ENCODE measurements at regions not wholly inside any gene's neighbourhood (a gene's known extent, or its start where the extent isn't known, plus 50 kb on each side); places are given as distances from the start of the nearest gene placed in this dataset.

GRCh38 chr3:124113485-124113884, 121.6 kb upstream of the ROPN1 start:
- no peak overlapping the region for H3K4me3 ChIP-seq (replicated peaks; ENCODE audit: insufficient read depth, low read length)
- peaks cover 2% of the 10 kb centered on the region for H3K27me3 ChIP-seq (ENCODE audit: insufficient read depth, poor library complexity, severe bottlenecking)
- DNase-seq (ENCODE audit: low read depth in 1 of 2, low spot score in 1 of 2), result no peak
- TF ChIP-seq CTCF (IDR thresholded peaks at IDR 0.05; ENCODE audit: insufficient read depth, low read length), result no peak
- no peak for TF ChIP-seq SPI1 (IDR thresholded peaks at IDR 0.05; ENCODE audit: borderline replicate concordance, low read depth)
- no peak for TF ChIP-seq GABPA (IDR thresholded peaks at IDR 0.05; ENCODE audit: low read depth)
- TF ChIP-seq POLR2AphosphoS5 (IDR thresholded peaks at IDR 0.05; ENCODE audit: low read depth), result no peak
- TF ChIP-seq REST (IDR thresholded peaks at IDR 0.05; ENCODE audit: insufficient replicate concordance, low read depth), result no peak
- H3K27ac ChIP-seq (replicated peaks), result no peak overlapping the region

- DNase-seq (ENCODE audit: low read depth in 1 of 2, low spot score in 1 of 2), result no peak
- H3K4me3 ChIP-seq (replicated peaks; ENCODE audit: insufficient read depth, low read length), result no peak overlapping the region
- no peak overlapping the region for H3K27ac ChIP-seq (replicated peaks)
Observed at GRCh38 chr3:124115279-124115678, 123.4 kb upstream of the ROPN1 start.

GRCh38 chr3:124115956-124116355, 124.0 kb upstream of the ROPN1 start:
- Histone ChIP-seq H3K27me3 (ENCODE audit: insufficient read depth, poor library complexity, severe bottlenecking) (peaks cover 2% of the 10 kb centered on the region), H3K4me3 (replicated peaks; ENCODE audit: insufficient read depth, low read length) (no peak overlapping the region), H3K27ac (replicated peaks) (no peak overlapping the region)
- TF ChIP-seq REST (IDR thresholded peaks at IDR 0.05; ENCODE audit: insufficient replicate concordance, low read depth), result no peak
- no peak for TF ChIP-seq POLR2AphosphoS5 (IDR thresholded peaks at IDR 0.05; ENCODE audit: low read depth)
- TF ChIP-seq GABPA (IDR thresholded peaks at IDR 0.05; ENCODE audit: low read depth), result no peak
- TF ChIP-seq CTCF (IDR thresholded peaks at IDR 0.05; ENCODE audit: insufficient read depth, low read length), result no peak
- no peak for TF ChIP-seq SPI1 (IDR thresholded peaks at IDR 0.05; ENCODE audit: borderline replicate concordance, low read depth)
- no peak for DNase-seq (ENCODE audit: low read depth in 1 of 2, low spot score in 1 of 2)

More at GRCh38 chr3:124115279-124115678, 123.4 kb upstream of the ROPN1 start:
- TF ChIP-seq REST (IDR thresholded peaks at IDR 0.05; ENCODE audit: insufficient replicate concordance, low read depth), result no peak
- no peak for TF ChIP-seq POLR2AphosphoS5 (IDR thresholded peaks at IDR 0.05; ENCODE audit: low read depth)
- TF ChIP-seq SPI1 (IDR thresholded peaks at IDR 0.05; ENCODE audit: borderline replicate concordance, low read depth), result no peak
- TF ChIP-seq CTCF (IDR thresholded peaks at IDR 0.05; ENCODE audit: insufficient read depth, low read length), result no peak
- TF ChIP-seq GABPA (IDR thresholded peaks at IDR 0.05; ENCODE audit: low read depth), result no peak
- H3K27me3 ChIP-seq (ENCODE audit: insufficient read depth, poor library complexity, severe bottlenecking), result peaks cover 2% of the 10 kb centered on the region
